SK-N-SH treated with all-trans-retinoic acid at 6 μM for 48 hours (cell line): ENCODE measurements at regions not wholly inside any gene's neighbourhood (a gene's known extent, or its start where the extent isn't known, plus 50 kb on each side); places are given as distances from the start of the nearest gene placed in this dataset.
"Not testable (repeated sequence)": the region's sequence is repeated elsewhere in the genome, so short reads cannot be mapped to it uniquely, and the experiment has no call there.

Source experiments
- ATAC-seq: fragments of 200-7000 bp; cut with Tn5 transposase; 3 replicates; pipeline ENCODE4 v1.9.1; 2020; ENCODE audit warnings: mild to moderate bottlenecking, moderate library complexity
- ARNTL ChIP-seq: fragments of 450-650 bp; formaldehyde crosslinking; IDR thresholded peaks from 2 replicates; pipeline ENCODE4 v1.5.0; 2020; ENCODE audit warnings: low read depth, mild to moderate bottlenecking, moderate library complexity, borderline replicate concordance
- CSDC2 ChIP-seq: fragments of 250-450 bp; sonication (Bioruptor Pico); IDR thresholded peaks from 2 replicates; pipeline ENCODE4 v1.5.0; 2020; ENCODE audit warnings: mild to moderate bottlenecking, moderate library complexity
- ESRRG ChIP-seq: fragments of 250-450 bp; sonication (Bioruptor Pico); IDR thresholded peaks from 2 replicates; pipeline ENCODE4 v1.6.1; 2021; ENCODE audit warnings: mild to moderate bottlenecking
- GLIS3 ChIP-seq: fragments of 250-450 bp; sonication (Bioruptor Pico); IDR thresholded peaks from 2 replicates; pipeline ENCODE4 v1.5.0; 2020; ENCODE audit warnings: mild to moderate bottlenecking, moderate library complexity
- ISL1 ChIP-seq: fragments of 250-450 bp; sonication (Bioruptor Pico); IDR thresholded peaks from 2 replicates; pipeline ENCODE4 v2.1.2; 2022; ENCODE audit warnings: mild to moderate bottlenecking, moderate library complexity
- OSR1 ChIP-seq: fragments of 250-450 bp; sonication (Bioruptor Pico); IDR thresholded peaks from 2 replicates; pipeline ENCODE4 v1.8.0; 2022; ENCODE audit warnings: moderate library complexity, mild to moderate bottlenecking, inconsistent platforms
- PPARA ChIP-seq: fragments of 250-450 bp; sonication (Bioruptor Pico); IDR thresholded peaks from 2 replicates; pipeline ENCODE4 v1.5.0; 2020; ENCODE audit warnings: mild to moderate bottlenecking, borderline replicate concordance
- RARB ChIP-seq: fragments of 250-450 bp; sonication (Bioruptor Pico); IDR thresholded peaks from 2 replicates; pipeline ENCODE4 v1.8.0; 2021; ENCODE audit warnings: mild to moderate bottlenecking, moderate library complexity
- SNAI2 ChIP-seq: fragments of 250-450 bp; sonication (Bioruptor Pico); IDR thresholded peaks from 2 replicates; pipeline ENCODE4 v1.5.0; 2020; ENCODE audit warnings: mild to moderate bottlenecking, moderate library complexity
- TCF4 ChIP-seq: fragments of 250-450 bp; sonication (Bioruptor Pico); IDR thresholded peaks from 2 replicates; pipeline ENCODE4 v1.8.0; 2021; ENCODE audit warnings: mild to moderate bottlenecking, moderate library complexity, borderline replicate concordance
- TOX ChIP-seq: fragments of 250-450 bp; sonication (Bioruptor Pico); IDR thresholded peaks from 2 replicates; pipeline ENCODE4 v1.8.0; 2021; ENCODE audit warnings: mild to moderate bottlenecking, moderate library complexity, borderline replicate concordance
- ZFP3 ChIP-seq: fragments of 250-450 bp; sonication (Bioruptor Pico); IDR thresholded peaks from 2 replicates; pipeline ENCODE4 v1.5.0; 2020; ENCODE audit warnings: mild to moderate bottlenecking, moderate library complexity
- ZNF565 ChIP-seq: fragments of 450-650 bp; formaldehyde crosslinking; conservative IDR thresholded peaks from 2 replicates; pipeline ENCODE4 v1.5.0; 2020; ENCODE audit warnings: low read depth, mild to moderate bottlenecking, moderate library complexity
- ZNF8 ChIP-seq: fragments of 450-650 bp; formaldehyde crosslinking; IDR thresholded peaks from 2 replicates; pipeline ENCODE4 v1.5.0; 2020; ENCODE audit warnings: mild to moderate bottlenecking, moderate library complexity
- TF ChIP-seq, protein P1 (sequence below): fragments of 250-450 bp; sonication (Bioruptor Pico); IDR thresholded peaks from 2 replicates; pipeline ENCODE4 v1.5.1; 2021; ENCODE audit warnings: mild to moderate bottlenecking, moderate library complexity
- TF ChIP-seq, protein P2 (sequence below): fragments of 250-450 bp; sonication (Bioruptor Pico); IDR thresholded peaks from 2 replicates; pipeline ENCODE4 v1.5.0; 2020; ENCODE audit warnings: mild to moderate bottlenecking, moderate library complexity
- TF ChIP-seq, protein P3 (sequence below): fragments of 250-450 bp; sonication (Bioruptor Pico); IDR thresholded peaks from 2 replicates; pipeline ENCODE4 v1.5.1; 2020; ENCODE audit warnings: low read depth, mild to moderate bottlenecking, moderate library complexity
- TF ChIP-seq, protein P4 (sequence below): fragments of 250-450 bp; sonication (Bioruptor Pico); IDR thresholded peaks from 2 replicates; pipeline ENCODE4 v1.8.0; 2021; ENCODE audit warnings: low read depth, mild to moderate bottlenecking, moderate library complexity, borderline replicate concordance

DNA sequence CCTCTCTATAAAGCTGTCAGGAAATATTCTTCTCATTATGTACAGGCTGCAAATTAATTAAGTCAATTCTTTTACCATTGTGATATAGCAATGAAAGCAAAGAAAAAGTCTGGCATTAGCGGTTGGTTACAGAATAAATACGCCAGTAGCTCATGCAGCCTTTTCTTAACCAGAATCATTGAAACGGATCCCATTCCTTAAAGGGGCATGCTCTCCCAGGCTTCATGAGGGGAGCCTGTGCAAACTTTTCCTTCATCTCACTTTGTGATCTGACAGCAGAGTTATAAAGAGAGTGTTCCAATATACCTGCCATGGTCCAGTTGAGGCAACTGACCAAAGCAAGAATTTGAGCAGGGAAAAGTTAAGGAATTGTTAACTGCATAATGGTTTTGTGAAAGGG is 337.7 kb downstream of the EMP1 start:
- ATAC-seq, result no peak
- TF ChIP-seq, protein P1, sequence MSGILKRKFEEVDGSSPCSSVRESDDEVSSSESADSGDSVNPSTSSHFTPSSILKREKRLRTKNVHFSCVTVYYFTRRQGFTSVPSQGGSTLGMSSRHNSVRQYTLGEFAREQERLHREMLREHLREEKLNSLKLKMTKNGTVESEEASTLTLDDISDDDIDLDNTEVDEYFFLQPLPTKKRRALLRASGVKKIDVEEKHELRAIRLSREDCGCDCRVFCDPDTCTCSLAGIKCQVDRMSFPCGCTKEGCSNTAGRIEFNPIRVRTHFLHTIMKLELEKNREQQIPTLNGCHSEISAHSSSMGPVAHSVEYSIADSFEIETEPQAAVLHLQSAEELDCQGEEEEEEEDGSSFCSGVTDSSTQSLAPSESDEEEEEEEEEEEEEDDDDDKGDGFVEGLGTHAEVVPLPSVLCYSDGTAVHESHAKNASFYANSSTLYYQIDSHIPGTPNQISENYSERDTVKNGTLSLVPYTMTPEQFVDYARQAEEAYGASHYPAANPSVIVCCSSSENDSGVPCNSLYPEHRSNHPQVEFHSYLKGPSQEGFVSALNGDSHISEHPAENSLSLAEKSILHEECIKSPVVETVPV (CRISPR knock-in tag), result no peak
- TF ChIP-seq TCF4 (CRISPR knock-in tag), result no peak
- TF ChIP-seq, protein P2, sequence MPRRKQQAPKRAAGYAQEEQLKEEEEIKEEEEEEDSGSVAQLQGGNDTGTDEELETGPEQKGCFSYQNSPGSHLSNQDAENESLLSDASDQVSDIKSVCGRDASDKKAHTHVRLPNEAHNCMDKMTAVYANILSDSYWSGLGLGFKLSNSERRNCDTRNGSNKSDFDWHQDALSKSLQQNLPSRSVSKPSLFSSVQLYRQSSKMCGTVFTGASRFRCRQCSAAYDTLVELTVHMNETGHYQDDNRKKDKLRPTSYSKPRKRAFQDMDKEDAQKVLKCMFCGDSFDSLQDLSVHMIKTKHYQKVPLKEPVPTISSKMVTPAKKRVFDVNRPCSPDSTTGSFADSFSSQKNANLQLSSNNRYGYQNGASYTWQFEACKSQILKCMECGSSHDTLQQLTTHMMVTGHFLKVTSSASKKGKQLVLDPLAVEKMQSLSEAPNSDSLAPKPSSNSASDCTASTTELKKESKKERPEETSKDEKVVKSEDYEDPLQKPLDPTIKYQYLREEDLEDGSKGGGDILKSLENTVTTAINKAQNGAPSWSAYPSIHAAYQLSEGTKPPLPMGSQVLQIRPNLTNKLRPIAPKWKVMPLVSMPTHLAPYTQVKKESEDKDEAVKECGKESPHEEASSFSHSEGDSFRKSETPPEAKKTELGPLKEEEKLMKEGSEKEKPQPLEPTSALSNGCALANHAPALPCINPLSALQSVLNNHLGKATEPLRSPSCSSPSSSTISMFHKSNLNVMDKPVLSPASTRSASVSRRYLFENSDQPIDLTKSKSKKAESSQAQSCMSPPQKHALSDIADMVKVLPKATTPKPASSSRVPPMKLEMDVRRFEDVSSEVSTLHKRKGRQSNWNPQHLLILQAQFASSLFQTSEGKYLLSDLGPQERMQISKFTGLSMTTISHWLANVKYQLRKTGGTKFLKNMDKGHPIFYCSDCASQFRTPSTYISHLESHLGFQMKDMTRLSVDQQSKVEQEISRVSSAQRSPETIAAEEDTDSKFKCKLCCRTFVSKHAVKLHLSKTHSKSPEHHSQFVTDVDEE (CRISPR knock-in tag), result no peak
- no peak for TF ChIP-seq OSR1
- TF ChIP-seq ARNTL, result no peak
- no peak for TF ChIP-seq SNAI2
- no peak for TF ChIP-seq GLIS3 (CRISPR knock-in tag)
- TF ChIP-seq ZNF8 (CRISPR knock-in tag), result no peak
- no peak for TF ChIP-seq ZNF565
- TF ChIP-seq, all 23 proteins: peak for 0

DNA sequence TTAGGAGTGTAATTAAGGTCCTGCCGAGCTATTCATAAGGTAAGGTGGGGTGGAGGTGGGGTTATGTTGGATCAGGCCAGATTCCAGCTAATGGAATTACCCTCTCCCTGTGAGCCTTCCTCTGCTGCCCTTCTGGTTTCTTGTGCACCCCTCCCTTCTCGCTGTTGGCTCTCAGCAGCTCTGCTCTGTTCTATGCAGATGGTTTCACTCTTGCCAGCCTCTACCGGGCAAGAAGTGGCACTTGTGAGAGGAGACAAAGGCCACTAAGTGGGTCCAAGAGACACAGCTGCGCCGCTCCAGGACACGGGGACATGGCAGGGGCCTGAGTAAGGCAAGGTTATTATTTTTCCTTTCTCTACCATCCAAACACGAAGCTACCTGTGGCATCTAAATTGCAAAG is 334.4 kb downstream of the EMP1 start:
- TF ChIP-seq RARB (CRISPR knock-in tag) (no peak), TOX (CRISPR knock-in tag) (no peak)
- no peak for ATAC-seq

DNA sequence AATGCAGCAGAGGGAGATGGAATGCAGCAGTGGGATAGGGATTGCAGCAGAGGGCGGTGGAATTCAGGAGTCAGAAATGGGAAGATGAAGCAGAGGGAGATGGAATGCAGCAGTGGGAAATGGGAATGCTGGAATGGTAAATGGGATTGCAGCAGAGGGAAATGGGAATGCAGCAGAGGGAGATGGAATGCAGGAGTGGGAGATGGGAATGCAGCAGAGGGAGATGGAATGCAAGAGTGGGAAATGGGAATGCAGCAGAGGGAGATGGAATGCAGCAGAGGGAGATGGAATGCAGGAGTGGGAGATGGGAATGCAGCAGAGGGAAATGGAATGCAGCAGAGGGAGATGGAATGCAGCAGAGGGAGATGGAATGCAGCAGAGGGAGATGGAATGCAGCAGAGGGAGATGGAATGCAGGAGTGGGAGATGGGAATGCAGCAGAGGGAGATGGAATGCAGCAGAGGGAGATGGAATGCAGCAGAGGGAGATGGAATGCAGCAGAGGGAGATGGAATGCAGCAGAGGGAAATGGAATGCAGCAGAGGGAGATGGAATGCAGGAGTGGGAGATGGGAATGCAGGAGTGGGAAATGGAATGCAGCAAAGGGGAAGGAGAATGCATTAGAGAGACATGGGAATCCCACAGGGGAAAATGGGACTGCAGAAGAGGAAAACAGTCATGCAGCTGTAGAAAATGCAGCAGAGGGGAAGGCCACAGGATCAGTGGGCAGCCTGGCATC is 329.8 kb downstream of the EMP1 start:
- ATAC-seq, result not testable (repeated sequence)

DNA sequence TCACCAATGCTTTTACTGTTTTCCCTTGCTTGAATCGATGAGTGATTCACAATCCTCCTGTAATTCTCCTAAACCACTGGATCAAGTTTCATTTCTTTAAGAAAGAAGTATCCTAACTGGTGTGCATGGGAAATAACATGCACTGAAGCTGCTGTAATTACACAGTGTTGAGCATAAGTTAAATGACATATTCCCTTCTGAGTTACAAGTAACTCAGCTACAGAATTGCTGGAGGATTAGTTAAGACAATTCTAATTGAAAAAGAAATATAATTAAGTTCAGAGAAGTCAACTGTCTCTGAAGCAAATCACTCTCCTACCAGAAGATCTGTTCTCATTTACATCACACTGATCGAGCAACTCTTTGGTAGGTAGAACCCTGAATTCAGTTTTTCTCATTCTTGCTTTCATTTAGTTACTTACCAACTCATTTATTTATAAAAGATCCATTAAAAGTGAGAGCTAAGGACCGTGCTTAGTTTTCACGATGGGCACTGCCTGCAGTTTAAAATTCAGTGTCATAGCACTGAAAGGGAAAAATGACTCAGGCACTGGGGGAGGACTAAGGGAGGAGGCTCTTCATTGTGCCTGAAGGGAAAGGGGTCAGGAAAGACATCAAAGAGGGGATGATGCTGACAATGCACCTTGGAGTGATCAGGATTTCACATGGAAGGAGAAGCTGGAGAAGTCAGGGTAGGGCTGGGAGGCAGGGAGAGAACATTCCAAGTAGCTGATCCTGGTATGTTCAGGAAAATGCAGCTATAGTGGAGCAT is 327.2 kb downstream of the EMP1 start:
- ATAC-seq, result no peak
- no peak for TF ChIP-seq OSR1
- TF ChIP-seq, protein P3, sequence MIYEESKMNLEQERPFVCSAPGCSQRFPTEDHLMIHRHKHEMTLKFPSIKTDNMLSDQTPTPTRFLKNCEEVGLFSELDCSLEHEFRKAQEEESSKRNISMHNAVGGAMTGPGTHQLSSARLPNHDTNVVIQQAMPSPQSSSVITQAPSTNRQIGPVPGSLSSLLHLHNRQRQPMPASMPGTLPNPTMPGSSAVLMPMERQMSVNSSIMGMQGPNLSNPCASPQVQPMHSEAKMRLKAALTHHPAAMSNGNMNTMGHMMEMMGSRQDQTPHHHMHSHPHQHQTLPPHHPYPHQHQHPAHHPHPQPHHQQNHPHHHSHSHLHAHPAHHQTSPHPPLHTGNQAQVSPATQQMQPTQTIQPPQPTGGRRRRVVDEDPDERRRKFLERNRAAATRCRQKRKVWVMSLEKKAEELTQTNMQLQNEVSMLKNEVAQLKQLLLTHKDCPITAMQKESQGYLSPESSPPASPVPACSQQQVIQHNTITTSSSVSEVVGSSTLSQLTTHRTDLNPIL (CRISPR knock-in tag), result no peak
- no peak for TF ChIP-seq ESRRG (CRISPR knock-in tag)
- TF ChIP-seq GLIS3 (CRISPR knock-in tag), result no peak
- no peak for TF ChIP-seq PPARA
- no peak for TF ChIP-seq ZNF565
- TF ChIP-seq, protein P2 (CRISPR knock-in tag), result no peak

DNA sequence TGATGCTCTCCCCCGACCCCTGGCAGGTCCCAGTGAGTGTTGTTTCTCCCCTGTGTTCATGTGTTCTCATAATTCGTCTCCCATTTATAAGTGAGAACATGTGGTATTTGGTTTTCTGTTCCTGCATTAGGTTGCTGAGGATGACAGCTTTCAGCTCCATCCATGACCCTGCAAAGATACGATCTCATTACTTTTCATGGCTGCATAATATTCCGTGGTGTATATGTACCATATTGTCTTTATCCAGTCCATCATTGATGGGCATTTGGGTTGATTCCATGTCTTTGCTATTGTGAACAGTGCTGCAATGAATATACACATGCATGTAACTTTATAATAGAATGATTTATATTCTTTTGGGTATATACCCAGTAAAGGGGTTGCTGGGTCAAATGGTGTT is 321.5 kb downstream of the EMP1 start:
- ATAC-seq, result not testable (repeated sequence)

DNA sequence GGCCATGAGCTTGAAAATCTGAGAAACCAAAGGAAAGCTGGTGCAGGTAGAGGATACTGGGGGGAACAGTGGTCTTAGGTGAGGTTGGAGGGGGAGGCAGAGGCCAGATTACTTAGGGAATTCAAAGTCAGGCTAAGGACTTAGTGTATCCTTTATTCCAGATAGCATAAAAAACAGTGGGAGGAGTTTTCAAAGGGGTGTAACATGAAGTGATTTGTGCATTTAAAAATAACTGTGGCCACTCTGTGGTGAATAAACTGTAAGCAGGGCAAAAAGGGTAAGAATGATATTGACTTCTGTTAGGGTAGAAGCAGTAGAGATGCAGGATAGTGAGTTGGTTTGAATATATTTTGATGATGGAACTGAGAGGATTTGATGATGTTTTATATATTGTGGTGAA is 313.2 kb downstream of the EMP1 start:
- TF ChIP-seq, protein P2 (CRISPR knock-in tag), result no peak
- TF ChIP-seq CSDC2 (no peak), TOX (CRISPR knock-in tag) (no peak), PPARA (no peak), ISL1 (CRISPR knock-in tag) (no peak), ZFP3 (CRISPR knock-in tag) (no peak)
- TF ChIP-seq, protein P4, sequence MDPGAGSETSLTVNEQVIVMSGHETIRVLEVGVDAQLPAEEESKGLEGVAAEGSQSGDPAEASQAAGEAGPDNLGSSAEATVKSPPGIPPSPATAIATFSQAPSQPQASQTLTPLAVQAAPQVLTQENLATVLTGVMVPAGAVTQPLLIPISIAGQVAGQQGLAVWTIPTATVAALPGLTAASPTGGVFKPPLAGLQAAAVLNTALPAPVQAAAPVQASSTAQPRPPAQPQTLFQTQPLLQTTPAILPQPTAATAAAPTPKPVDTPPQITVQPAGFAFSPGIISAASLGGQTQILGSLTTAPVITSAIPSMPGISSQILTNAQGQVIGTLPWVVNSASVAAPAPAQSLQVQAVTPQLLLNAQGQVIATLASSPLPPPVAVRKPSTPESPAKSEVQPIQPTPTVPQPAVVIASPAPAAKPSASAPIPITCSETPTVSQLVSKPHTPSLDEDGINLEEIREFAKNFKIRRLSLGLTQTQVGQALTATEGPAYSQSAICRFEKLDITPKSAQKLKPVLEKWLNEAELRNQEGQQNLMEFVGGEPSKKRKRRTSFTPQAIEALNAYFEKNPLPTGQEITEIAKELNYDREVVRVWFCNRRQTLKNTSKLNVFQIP (CRISPR knock-in tag), result no peak

More for the DNA sequence above, 313.2 kb downstream of the EMP1 start:
- no peak for ATAC-seq
